Myocyte (in vitro differentiated cells): ENCODE measurements at regions not wholly inside any gene's neighbourhood (a gene's known extent, or its start where the extent isn't known, plus 50 kb on each side); places are given as distances from the start of the nearest gene placed in this dataset.
"Not testable (repeated sequence)": the region's sequence is repeated elsewhere in the genome, so short reads cannot be mapped to it uniquely, and the experiment has no call there.

Experiments
- DNase-seq: peaks from one replicate; pipeline ENCODE4 v3.0.0-alpha.2; 2012; ENCODE audit warnings: low read depth

- not testable (repeated sequence) for DNase-seq
Measured at GRCh38 chr15:44848859-44849258, 107.6 kb upstream of the TERB2 start.

DNA sequence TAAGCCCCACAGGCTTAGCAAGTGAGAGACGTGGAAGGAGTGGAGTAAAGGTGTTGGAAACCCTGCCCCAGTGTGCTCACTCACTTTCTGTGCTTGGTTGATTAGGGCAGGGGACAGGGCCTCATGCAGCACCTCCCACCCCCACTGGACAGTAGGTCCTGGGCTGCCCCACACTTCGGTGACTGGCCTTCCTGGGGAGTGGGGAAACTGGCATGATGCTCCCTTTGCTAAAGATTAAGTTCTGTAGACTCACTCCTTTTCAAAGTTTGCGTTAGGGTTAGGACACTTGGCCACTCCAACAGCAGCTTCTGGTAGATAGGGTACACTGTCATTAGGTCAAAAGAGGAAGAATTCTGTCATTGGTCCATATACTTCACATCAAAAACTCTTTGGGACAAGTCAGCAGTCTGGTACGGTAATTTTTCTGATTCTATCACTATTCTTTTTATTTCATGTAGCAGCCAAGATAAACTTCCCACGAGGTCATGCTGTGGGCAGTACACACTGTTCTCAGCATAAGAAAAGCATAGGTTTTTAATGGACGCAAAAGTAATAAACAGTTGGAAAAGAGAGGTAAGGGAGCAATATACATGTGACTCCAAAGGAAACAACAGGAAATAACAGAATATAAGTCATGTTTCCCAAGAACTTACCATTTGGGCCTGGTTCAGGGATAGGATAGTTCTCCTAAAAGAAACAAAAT is 106.6 kb upstream of the TERB2 start:
- DNase-seq, result not testable (repeated sequence)

DNA sequence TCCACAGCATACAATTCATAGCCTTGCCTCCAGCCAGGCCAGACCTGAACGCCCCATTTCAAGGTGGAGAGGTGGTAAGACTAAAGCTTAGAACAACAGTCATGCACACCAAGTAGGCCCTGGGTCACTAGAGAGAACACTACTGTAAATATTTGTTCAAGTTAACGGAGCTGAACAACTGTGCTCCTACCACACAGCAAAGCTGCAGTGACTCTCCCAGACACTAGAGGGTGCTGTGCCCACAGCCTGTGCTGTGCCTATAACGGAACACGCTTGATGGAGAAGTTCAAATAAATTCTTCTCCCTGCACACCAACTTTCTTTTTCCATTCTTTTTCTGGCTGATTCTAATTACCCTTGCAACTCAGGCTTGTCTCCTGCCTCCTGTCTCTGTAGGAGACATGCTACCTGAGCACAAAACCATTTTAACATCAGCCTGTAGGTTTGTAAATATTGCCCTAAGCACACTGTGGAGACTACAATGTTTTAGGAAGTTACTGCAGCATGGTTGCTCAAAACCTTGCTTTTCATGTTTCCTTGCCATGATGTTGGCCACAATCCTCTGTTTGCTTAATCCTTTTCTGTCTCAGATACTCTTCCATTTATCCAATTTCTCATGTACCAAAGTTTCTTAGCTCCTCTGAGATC is 103.1 kb upstream of the TERB2 start:
- DNase-seq, result peak; percentile 70

DNA sequence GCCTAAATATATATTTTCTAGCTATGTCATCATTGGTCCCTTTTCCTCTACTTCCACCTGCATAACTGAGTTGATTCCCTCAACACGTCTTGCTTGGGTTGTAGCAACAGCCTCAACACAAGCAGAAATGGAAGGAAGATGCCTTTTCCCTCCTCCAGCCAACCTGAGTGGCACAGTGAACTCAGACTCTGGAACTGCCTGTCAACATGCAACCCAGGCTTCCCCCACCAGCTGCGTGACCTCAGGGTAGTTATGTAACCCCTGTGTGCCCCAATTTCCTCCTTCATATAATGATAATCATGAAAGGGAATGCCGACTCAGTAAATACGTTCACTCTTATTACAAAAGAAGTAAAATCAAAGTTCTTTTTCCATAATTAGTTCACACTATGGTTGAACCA is 101.8 kb upstream of the TERB2 start:
- not testable (repeated sequence) for DNase-seq

DNA sequence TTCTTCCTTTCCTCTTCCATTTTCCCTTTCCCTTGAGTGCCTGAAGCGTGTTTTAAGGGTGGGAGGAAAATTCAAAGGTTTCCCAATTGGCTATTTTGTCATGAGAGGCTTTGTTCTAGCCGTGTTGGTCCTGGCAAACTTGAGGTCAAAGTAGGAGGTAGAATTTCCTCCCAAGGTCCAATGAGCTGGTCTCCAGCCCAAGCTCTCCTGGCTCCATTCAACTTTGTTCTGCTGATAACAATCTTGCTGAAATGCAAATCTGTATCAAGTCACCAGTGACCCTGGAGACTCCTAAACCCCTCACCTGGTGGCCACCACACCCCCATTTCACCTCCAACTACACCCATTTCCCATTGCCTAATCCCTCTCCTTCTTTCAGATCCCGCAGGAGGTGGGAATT is 100.2 kb upstream of the TERB2 start:
- DNase-seq, result not testable (repeated sequence)

- DNase-seq, result not testable (repeated sequence)
Measured at GRCh38 chr15:44857164-44857710, 99.2 kb upstream of the TERB2 start.

- not testable (repeated sequence) for DNase-seq
Measured at GRCh38 chr15:44859088-44859487, 97.4 kb upstream of the TERB2 start.

DNA sequence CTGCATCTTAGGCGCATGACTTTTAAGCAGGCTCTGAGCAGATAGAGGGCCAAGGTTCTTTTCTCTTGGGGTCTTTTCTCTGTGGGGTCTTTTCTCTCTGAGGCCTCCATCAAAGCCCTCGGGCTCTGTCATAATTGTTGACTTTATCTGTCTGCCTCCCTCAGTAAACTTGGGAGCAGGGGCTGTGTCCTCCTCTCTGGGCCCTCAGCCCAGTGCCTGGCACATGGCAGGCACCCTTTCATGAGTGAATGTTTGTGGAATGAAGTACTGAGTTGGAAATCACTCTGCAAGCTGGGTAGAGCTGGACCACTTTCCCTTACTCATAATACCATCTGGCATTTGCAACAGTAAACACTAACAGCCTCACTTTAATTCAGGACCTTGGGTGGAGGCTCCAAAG is 96.3 kb upstream of the TERB2 start:
- DNase-seq, result not testable (repeated sequence)

DNA sequence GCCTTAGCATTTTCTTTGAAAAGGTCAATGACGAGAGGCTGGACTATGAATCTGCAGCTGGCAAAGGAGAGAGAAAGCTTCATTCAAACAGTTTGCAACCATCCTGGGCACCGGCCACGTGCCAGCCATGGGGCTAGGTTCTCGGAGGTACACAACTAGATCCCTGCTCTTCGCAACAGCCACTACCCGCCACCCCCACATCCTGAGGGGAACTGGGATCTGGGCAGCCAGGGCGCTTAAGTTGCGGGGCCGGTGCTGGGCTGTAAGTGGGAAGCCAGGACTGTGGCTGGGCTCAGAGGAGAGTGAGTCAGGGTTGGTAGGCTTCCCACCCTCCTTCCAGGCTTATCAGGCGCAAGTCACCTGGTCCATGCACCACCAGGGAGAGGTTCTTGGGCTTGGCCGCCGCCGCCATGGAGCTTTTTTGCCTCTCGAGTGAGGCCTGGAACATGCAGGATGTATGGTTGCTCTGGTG is 95.0 kb upstream of the TERB2 start:
- DNase-seq, result no peak

GRCh38 chr15:44861917-44862316 is 94.6 kb upstream of the TERB2 start:
- DNase-seq, result no peak

GRCh38 chr15:44862866-44863265 is 93.6 kb upstream of the TERB2 start:
- not testable (repeated sequence) for DNase-seq

DNA sequence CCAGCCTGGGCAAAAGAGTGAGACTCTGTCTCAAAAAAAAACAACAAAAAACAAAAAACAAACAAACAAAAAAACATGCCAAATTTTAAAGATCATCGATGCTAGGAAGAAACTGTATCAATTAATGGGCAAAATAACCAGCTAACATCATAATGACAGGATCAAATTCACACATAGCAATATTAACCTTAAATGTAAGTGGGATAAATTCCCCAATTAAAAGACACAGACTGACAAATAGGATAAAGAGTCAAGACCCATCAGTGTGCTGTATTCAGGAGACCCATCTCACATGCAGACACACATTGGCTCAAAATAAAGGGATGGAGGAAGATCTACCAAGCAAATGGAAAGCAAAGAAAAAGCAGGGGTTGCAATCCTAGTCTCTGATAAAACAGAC is 88.4 kb upstream of the TERB2 start:
- DNase-seq, result not testable (repeated sequence)

- DNase-seq, result not testable (repeated sequence)
Measured at GRCh38 chr15:44870125-44870524, 86.4 kb upstream of the TERB2 start.

DNA sequence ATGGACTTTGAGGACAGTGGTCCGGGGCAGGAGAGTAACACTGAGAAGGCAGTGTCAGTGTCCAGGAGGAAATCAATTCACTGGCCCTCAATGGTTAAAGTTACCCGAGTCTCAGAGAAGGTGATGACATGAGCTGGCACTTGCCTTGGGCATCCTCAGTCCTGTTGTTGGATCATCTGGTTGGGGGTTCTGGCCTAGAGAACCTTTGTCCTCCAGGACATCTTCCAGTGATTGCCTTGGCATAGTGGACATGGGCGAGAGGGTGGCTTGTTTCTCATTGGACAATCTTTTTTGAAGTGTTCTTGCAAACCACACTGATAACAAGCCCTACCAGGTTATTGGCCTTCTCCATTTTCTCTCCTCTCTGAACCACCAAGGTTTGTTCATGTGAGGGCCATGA is 83.4 kb upstream of the TERB2 start:
- no peak for DNase-seq

- no peak for DNase-seq
Measured at GRCh38 chr15:44879066-44879465, 77.4 kb upstream of the TERB2 start.

GRCh38 chr15:44882499-44882968 is 74.0 kb upstream of the TERB2 start:
- DNase-seq, result no peak

DNA sequence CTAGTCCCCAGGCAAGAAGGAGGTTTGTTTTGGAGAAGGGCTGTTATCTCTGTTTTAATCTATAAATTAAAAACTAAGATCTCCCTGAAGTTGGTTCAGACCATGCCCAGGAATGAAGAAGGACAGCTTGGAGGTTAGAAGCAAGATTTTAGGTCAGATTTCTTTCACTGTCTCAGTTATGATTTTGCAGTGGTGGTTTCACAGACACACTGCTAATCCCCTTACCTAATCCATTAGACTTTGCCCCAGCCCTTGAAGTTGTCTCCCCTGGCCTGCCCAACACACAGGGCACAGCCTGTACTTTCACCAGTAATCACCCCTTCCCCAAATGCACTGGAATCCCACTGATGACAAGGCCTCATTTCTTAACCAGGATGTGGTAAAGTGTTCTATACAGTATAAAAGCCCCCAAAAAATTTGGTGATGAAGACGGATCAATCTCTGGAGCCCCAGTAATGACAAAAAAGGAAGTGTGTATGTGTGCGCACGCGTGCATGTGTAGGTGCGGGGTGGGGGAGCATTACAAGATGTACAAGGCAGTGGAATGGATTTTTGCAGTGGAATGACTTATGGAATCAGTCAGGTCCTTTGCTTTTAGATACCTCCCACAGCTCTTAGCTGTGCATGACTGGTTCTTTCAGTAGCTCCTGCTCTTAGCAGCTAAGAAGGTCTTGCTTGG is 73.1 kb upstream of the TERB2 start:
- no peak for DNase-seq

DNA sequence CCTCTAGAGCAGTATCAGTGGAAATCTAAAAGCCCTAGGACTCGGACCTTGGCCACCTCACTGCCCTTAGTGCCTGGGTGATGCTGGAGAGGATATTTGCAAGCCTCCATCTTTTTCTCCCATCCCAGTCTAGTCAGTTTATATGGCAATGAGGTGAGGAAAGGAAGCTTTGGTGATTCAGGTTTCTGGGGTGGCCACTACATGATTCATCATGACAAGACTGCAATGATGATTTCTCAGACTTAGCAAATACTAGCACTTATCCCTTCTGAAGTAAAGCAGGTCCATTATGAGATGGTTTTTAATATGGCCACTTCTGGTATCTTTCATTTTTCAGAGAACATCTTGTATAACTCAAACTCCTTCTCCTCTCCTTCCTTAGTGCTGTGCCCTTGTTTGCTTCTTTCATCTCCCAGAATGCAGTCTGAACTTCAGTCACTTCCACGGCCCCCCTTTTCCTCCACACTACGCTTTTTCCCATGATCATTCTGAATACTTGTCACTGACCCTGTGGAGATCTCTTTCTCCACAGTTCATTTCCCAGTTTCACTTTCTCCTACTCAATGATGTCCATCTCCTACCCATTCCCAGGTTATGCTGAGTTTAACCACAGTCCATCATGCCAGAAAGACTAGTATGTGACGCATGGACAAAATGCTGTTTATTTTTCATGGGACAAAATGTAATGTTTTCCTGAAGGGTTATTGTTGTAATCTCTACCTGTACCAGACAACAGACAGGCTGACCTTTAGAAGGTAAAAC is 57.4 kb upstream of the TERB2 start:
- DNase-seq, result not testable (repeated sequence)

DNA sequence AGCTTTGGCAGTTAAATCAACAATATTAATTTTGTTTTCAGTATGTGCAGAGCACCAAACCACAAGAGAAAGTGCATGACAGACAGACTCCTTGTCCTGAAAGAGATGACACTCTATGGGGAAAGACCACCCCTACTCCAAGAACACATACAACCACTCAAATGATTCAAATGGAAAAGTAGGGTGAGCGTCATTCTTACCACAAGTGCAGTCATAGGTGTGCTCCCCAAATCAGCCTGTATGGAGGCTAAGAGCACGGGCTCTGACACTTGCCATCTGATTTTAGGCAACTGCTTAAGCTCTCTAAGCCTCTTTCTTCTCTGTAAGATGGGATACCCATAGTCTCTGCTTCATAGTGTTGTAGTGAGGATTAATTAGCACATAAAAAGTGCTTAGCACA is 56.7 kb upstream of the TERB2 start:
- DNase-seq, result not testable (repeated sequence)

DNA sequence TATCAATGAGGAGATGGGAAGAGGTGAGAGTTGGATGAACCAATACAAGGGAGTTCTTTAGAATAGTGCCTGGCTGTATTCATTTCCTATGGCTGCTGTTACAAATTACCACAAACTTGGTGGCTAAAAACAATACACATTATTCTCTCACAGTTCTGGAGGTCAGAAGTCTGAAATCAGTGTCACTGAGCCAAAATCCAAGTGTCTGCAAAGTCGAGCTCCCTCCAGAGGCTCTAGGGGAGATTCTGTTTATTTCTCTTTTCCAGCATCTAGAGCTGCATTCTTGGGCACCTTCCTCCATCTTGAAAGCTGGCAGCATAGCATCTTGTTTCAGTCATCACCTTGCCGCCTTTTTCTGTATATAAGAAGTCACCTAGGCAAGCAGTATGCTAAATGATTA is 55.7 kb upstream of the TERB2 start:
- not testable (repeated sequence) for DNase-seq

GRCh38 chr15:44903281-44903680 is 53.2 kb upstream of the TERB2 start:
- not testable (repeated sequence) for DNase-seq
